ENCODE measurements at regions not wholly inside any gene's neighbourhood (a gene's known extent, or its start where the extent isn't known, plus 50 kb on each side); places are given as distances from the start of the nearest gene placed in this dataset.
A peak's percentile ranks its signal among the peaks of the same experiment; 100 is the strongest.
"Not testable (repeated sequence)": the region's sequence is repeated elsewhere in the genome, so short reads cannot be mapped to it uniquely, and the experiment has no call there.

GRCh38 chr4:77354550-77354949, 197.5 kb downstream of the CCNG2 start:
- H3K27me3 Mint-ChIP-seq, result peaks cover 0 to 2% of the 10 kb centered on the region in 2 donors
- Histone ChIP-seq H3K27me3 (ENCODE audit: insufficient read depth, low read length, poor library complexity, severe bottlenecking) (no peaks in the 10 kb centered on the region), H3K4me3 (ENCODE audit: low read length) (no peak overlapping the region), H3K4me1 (ENCODE audit: insufficient read depth, low read length) (no peaks in the 10 kb centered on the region), H3K27ac (ENCODE audit: low read depth, low read length) (no peak overlapping the region), H3K9me3 (ENCODE audit: low read length) (no peaks in the 10 kb centered on the region), H3K36me3 (ENCODE audit: insufficient read depth, low read length) (no peaks in the 10 kb centered on the region)
- ChIA-PET CTCF (no interaction called here), POLR2A (no interaction called here)
- H3K4me1 Mint-ChIP-seq, result no peaks in the 10 kb centered on the region
- no peaks in the 10 kb centered on the region for H3K36me3 Mint-ChIP-seq
- DNase-seq, result no peak
- H3K27ac Mint-ChIP-seq, result no peak overlapping the region
- H3K4me3 Mint-ChIP-seq, result no peak overlapping the region
- H3K9me3 Mint-ChIP-seq, result no peaks in the 10 kb centered on the region

GRCh38 chr4:77355731-77356130, 198.7 kb downstream of the CCNG2 start:
- H3K27ac Mint-ChIP-seq, result no peak overlapping the region
- no peaks in the 10 kb centered on the region for H3K9me3 Mint-ChIP-seq
- CTCF ChIA-PET, result no interaction called here
- Histone ChIP-seq H3K9me3 (ENCODE audit: low read length) (no peaks in the 10 kb centered on the region), H3K4me1 (ENCODE audit: insufficient read depth, low read length) (no peaks in the 10 kb centered on the region), H3K36me3 (ENCODE audit: insufficient read depth, low read length) (no peaks in the 10 kb centered on the region), H3K4me3 (ENCODE audit: low read length) (no peak overlapping the region), H3K27ac (ENCODE audit: low read depth, low read length) (no peak overlapping the region), H3K27me3 (ENCODE audit: insufficient read depth, low read length, poor library complexity, severe bottlenecking) (no peaks in the 10 kb centered on the region)
- peaks cover 0 to 12% of the 10 kb centered on the region in 2 donors for H3K27me3 Mint-ChIP-seq
- H3K36me3 Mint-ChIP-seq, result no peaks in the 10 kb centered on the region
- H3K4me3 Mint-ChIP-seq, result no peak overlapping the region
- H3K4me1 Mint-ChIP-seq, result no peaks in the 10 kb centered on the region
- POLR2A ChIA-PET, result no interaction called here
- DNase-seq, result no peak

GRCh38 chr4:77358315-77358928, 201.4 kb downstream of the CCNG2 start:
- Mint-ChIP-seq H3K9me3 (no peaks in the 10 kb centered on the region), H3K4me3 (no peak overlapping the region), H3K36me3 (no peaks in the 10 kb centered on the region), H3K27me3 (peaks cover 0 to 23% of the 10 kb centered on the region in 2 donors), H3K27ac (peak overlapping the region in 1 of 8 donors; percentile 76), H3K4me1 (no peaks in the 10 kb centered on the region)
- POLR2A ChIA-PET, result no interaction called here
- Histone ChIP-seq H3K36me3 (ENCODE audit: insufficient read depth, low read length) (no peaks in the 10 kb centered on the region), H3K9me3 (ENCODE audit: low read length) (no peaks in the 10 kb centered on the region), H3K4me1 (ENCODE audit: insufficient read depth, low read length) (no peaks in the 10 kb centered on the region), H3K27ac (ENCODE audit: low read depth, low read length) (no peak overlapping the region), H3K4me3 (ENCODE audit: low read length) (no peak overlapping the region), H3K27me3 (ENCODE audit: insufficient read depth, low read length, poor library complexity, severe bottlenecking) (no peaks in the 10 kb centered on the region)
- CTCF ChIA-PET, result interaction anchor here (0.9 to 1.6 kb wide), 4 partner anchors 24 to 263 kb away, joined by 3 to 5 read pairs (median 4); no protein-coding TSS in a partner anchor
- DNase-seq, result no peak

- Histone ChIP-seq H3K27me3 (ENCODE audit: insufficient read depth, low read length, poor library complexity, severe bottlenecking) (no peaks in the 10 kb centered on the region), H3K4me1 (ENCODE audit: insufficient read depth, low read length) (no peaks in the 10 kb centered on the region), H3K4me3 (ENCODE audit: low read length) (no peak overlapping the region), H3K27ac (ENCODE audit: low read depth, low read length) (no peak overlapping the region), H3K36me3 (ENCODE audit: insufficient read depth, low read length) (no peaks in the 10 kb centered on the region), H3K9me3 (ENCODE audit: low read length) (no peaks in the 10 kb centered on the region)
- Mint-ChIP-seq H3K27me3 (peaks cover under 1 to 26% of the 10 kb centered on the region in 2 donors), H3K27ac (no peak overlapping the region), H3K36me3 (no peaks in the 10 kb centered on the region), H3K4me3 (no peak overlapping the region), H3K4me1 (no peaks in the 10 kb centered on the region), H3K9me3 (no peaks in the 10 kb centered on the region)
- ChIA-PET POLR2A (no interaction called here), CTCF (no interaction called here)
- DNase-seq, result no peak
These were observed 203.4 kb downstream of the CCNG2 start for GRCh38 chr4:77360451-77360850.

GRCh38 chr4:77366876-77367275, 209.9 kb downstream of the CCNG2 start:
- H3K36me3 ChIP-seq (ENCODE audit: insufficient read depth, low read length); DNase-seq; H3K4me3 Mint-ChIP-seq; H3K36me3 Mint-ChIP-seq; H3K27ac Mint-ChIP-seq; H3K4me1 ChIP-seq (ENCODE audit: insufficient read depth, low read length); H3K27ac ChIP-seq (ENCODE audit: low read depth, low read length); H3K27me3 ChIP-seq (ENCODE audit: insufficient read depth, low read length, poor library complexity, severe bottlenecking); H3K9me3 Mint-ChIP-seq; H3K4me3 ChIP-seq (ENCODE audit: low read length); H3K9me3 ChIP-seq (ENCODE audit: low read length); POLR2A ChIA-PET; H3K4me1 Mint-ChIP-seq: not testable (repeated sequence)
- CTCF ChIA-PET, result interaction anchor here (0.9 kb wide), 1 partner anchor 10 kb away, joined by 4 read pairs; no protein-coding TSS in a partner anchor
- H3K27me3 Mint-ChIP-seq, result peaks cover 5 to 25% of the 10 kb centered on the region in 2 donors

GRCh38 chr4:77367638-77368037, 210.6 kb downstream of the CCNG2 start:
- Histone ChIP-seq H3K27ac (ENCODE audit: low read depth, low read length) (no peak overlapping the region), H3K4me1 (ENCODE audit: insufficient read depth, low read length) (no peaks in the 10 kb centered on the region), H3K9me3 (ENCODE audit: low read length) (no peaks in the 10 kb centered on the region), H3K36me3 (ENCODE audit: insufficient read depth, low read length) (no peaks in the 10 kb centered on the region), H3K27me3 (ENCODE audit: insufficient read depth, low read length, poor library complexity, severe bottlenecking) (no peaks in the 10 kb centered on the region), H3K4me3 (ENCODE audit: low read length) (no peak overlapping the region)
- Mint-ChIP-seq H3K36me3 (no peaks in the 10 kb centered on the region), H3K9me3 (peaks cover 0 to 1% (median 0%) of the 10 kb centered on the region in 5 donors), H3K4me1 (no peaks in the 10 kb centered on the region), H3K4me3 (no peak overlapping the region), H3K27me3 (peaks cover 5 to 29% of the 10 kb centered on the region in 2 donors), H3K27ac (no peak overlapping the region)
- ChIA-PET CTCF (no interaction called here), POLR2A (no interaction called here)
- no peak for DNase-seq

GRCh38 chr4:77372375-77372774, 215.4 kb downstream of the CCNG2 start:
- no peaks in the 10 kb centered on the region for H3K27me3 ChIP-seq (ENCODE audit: insufficient read depth, low read length, poor library complexity, severe bottlenecking)
- H3K27me3 Mint-ChIP-seq, result peaks cover 5 to 21% of the 10 kb centered on the region in 2 donors
- POLR2A ChIA-PET, result no interaction called here

GRCh38 chr4:77375866-77376607, 219.0 kb downstream of the CCNG2 start:
- H3K4me3 ChIP-seq (ENCODE audit: low read length), result no peak overlapping the region
- no peaks in the 10 kb centered on the region for H3K27me3 ChIP-seq (ENCODE audit: insufficient read depth, low read length, poor library complexity, severe bottlenecking)
- no peaks in the 10 kb centered on the region for H3K4me1 Mint-ChIP-seq
- H3K4me1 ChIP-seq (ENCODE audit: insufficient read depth, low read length), result no peaks in the 10 kb centered on the region
- H3K36me3 ChIP-seq (ENCODE audit: insufficient read depth, low read length), result no peaks in the 10 kb centered on the region
- peaks cover 1 to 26% of the 10 kb centered on the region in 2 donors for H3K27me3 Mint-ChIP-seq
- POLR2A ChIA-PET, result no interaction called here
- H3K9me3 ChIP-seq (ENCODE audit: low read length), result no peaks in the 10 kb centered on the region
- no peak for DNase-seq
- no peak overlapping the region for H3K4me3 Mint-ChIP-seq
- CTCF ChIA-PET, result no interaction called here
- H3K27ac Mint-ChIP-seq, result no peak overlapping the region
- no peak overlapping the region for H3K27ac ChIP-seq (ENCODE audit: low read depth, low read length)
- no peaks in the 10 kb centered on the region for H3K36me3 Mint-ChIP-seq
- no peaks in the 10 kb centered on the region for H3K9me3 Mint-ChIP-seq

More at GRCh38 chr4:77372375-77372774, 215.4 kb downstream of the CCNG2 start:
- Histone ChIP-seq H3K36me3 (ENCODE audit: insufficient read depth, low read length) (no peaks in the 10 kb centered on the region), H3K9me3 (ENCODE audit: low read length) (no peaks in the 10 kb centered on the region), H3K4me3 (ENCODE audit: low read length) (no peak overlapping the region), H3K27ac (ENCODE audit: low read depth, low read length) (no peak overlapping the region), H3K4me1 (ENCODE audit: insufficient read depth, low read length) (no peaks in the 10 kb centered on the region)
- Mint-ChIP-seq H3K9me3 (peaks cover 0 to 1% (median 0%) of the 10 kb centered on the region in 5 donors), H3K36me3 (no peaks in the 10 kb centered on the region), H3K4me1 (no peaks in the 10 kb centered on the region), H3K27ac (no peak overlapping the region), H3K4me3 (no peak overlapping the region)
- DNase-seq, result no peak
- CTCF ChIA-PET, result interaction anchor here (1.2 to 1.5 kb wide), 2 partner anchors 12 to 21 kb away, joined by 3 to 4 read pairs; no protein-coding TSS in a partner anchor
